ENCODE measurements at regions not wholly inside any gene's neighbourhood (a gene's known extent, or its start where the extent isn't known, plus 50 kb on each side); places are given as distances from the start of the nearest gene placed in this dataset.
"Not testable (repeated sequence)": the region's sequence is repeated elsewhere in the genome, so short reads cannot be mapped to it uniquely, and the experiment has no call there.

- no peak for DNase-seq (ENCODE audit: low read depth)
These were observed 437.3 kb upstream of the ADAMTSL1 start for GRCh38 chr9:18036422-18037187.

GRCh38 chr9:18037981-18038380 is 436.0 kb upstream of the ADAMTSL1 start:
- DNase-seq (ENCODE audit: low read depth) = no peak

GRCh38 chr9:18040327-18040726 is 433.6 kb upstream of the ADAMTSL1 start:
- DNase-seq (ENCODE audit: low read depth) = no peak

GRCh38 chr9:18043978-18044377 is 430.0 kb upstream of the ADAMTSL1 start:
- DNase-seq (ENCODE audit: low read depth) = no peak

- no peak for DNase-seq (ENCODE audit: low read depth)
These were observed 428.6 kb upstream of the ADAMTSL1 start for GRCh38 chr9:18045326-18045725.

GRCh38 chr9:18046068-18046467 is 427.9 kb upstream of the ADAMTSL1 start:
- DNase-seq (ENCODE audit: low read depth) = no peak

- no peak for DNase-seq (ENCODE audit: low read depth)
These were observed 422.3 kb upstream of the ADAMTSL1 start for GRCh38 chr9:18051638-18052037.

- no peak for DNase-seq (ENCODE audit: low read depth)
These were observed 421.9 kb upstream of the ADAMTSL1 start for GRCh38 chr9:18052060-18052459.

GRCh38 chr9:18056269-18056992 is 417.5 kb upstream of the ADAMTSL1 start:
- no peak for DNase-seq (ENCODE audit: low read depth)

GRCh38 chr9:18056993-18057369 is 417.0 kb upstream of the ADAMTSL1 start:
- no peak for DNase-seq (ENCODE audit: low read depth)

GRCh38 chr9:18058564-18059442 is 415.1 kb upstream of the ADAMTSL1 start:
- no peak for DNase-seq (ENCODE audit: low read depth)

GRCh38 chr9:18059447-18059846 is 414.5 kb upstream of the ADAMTSL1 start:
- DNase-seq (ENCODE audit: low read depth) = no peak

- DNase-seq (ENCODE audit: low read depth) = no peak
These were observed 413.6 kb upstream of the ADAMTSL1 start for GRCh38 chr9:18060269-18060934.

GRCh38 chr9:18061332-18061731 is 412.6 kb upstream of the ADAMTSL1 start:
- no peak for DNase-seq (ENCODE audit: low read depth)

- DNase-seq (ENCODE audit: low read depth) = no peak
These were observed 412.1 kb upstream of the ADAMTSL1 start for GRCh38 chr9:18061856-18062255.

GRCh38 chr9:18063856-18064390 is 410.0 kb upstream of the ADAMTSL1 start:
- DNase-seq (ENCODE audit: low read depth) = no peak

GRCh38 chr9:18066608-18067007 is 407.3 kb upstream of the ADAMTSL1 start:
- DNase-seq (ENCODE audit: low read depth) = not testable (repeated sequence)

- no peak for DNase-seq (ENCODE audit: low read depth)
These were observed 406.3 kb upstream of the ADAMTSL1 start for GRCh38 chr9:18067548-18068120.

GRCh38 chr9:18068900-18069299 is 405.1 kb upstream of the ADAMTSL1 start:
- DNase-seq (ENCODE audit: low read depth) = no peak

GRCh38 chr9:18071651-18072060 is 402.3 kb upstream of the ADAMTSL1 start:
- DNase-seq (ENCODE audit: low read depth) = no peak

GRCh38 chr9:18073002-18073401 is 401.0 kb upstream of the ADAMTSL1 start:
- DNase-seq (ENCODE audit: low read depth) = no peak

All from CMK (cell line).